ENCODE measurements at regions not wholly inside any gene's neighbourhood (a gene's known extent, or its start where the extent isn't known, plus 50 kb on each side); places are given as distances from the start of the nearest gene placed in this dataset.

GRCh38 chr12:114820796-114821195 is 136.8 kb upstream of the TBX3 start:
- TF ChIP-seq POLR2A (IDR thresholded peaks at IDR 0.05): no peak
- TF ChIP-seq CTCF (IDR thresholded peaks at IDR 0.05): no peak
